HCT116 (cell line): ENCODE measurements at regions not wholly inside any gene's neighbourhood (a gene's known extent, or its start where the extent isn't known, plus 50 kb on each side); places are given as distances from the start of the nearest gene placed in this dataset.

Experiments
- ATAC-seq: fragments of 200-7000 bp; cut with Tn5 transposase; 2 replicates; pipeline ENCODE4 v1.9.1; 2020; ENCODE audit warnings: mild to moderate bottlenecking, moderate library complexity
- BruUV-seq: library from RNA; stranded (reverse); fragments of 400-500 nt; replicated peaks from 2 replicates; lab custom pipeline; 2021; lab: Mats Ljungman, UMichigan
- CTCF ChIA-PET: fragments of 300-600 bp; sonication (Branson Sonifier 250); formaldehyde crosslinking; loops from one replicate; lab custom pipeline; 2021; ENCODE audit warnings: antibody characterized with exemption; lab: Charles Lee
- POLR2A ChIA-PET: fragments of 300-600, 350-600 bp; sonication (Branson Sonifier 250); formaldehyde crosslinking; loops from one replicate; lab custom pipeline; 2021; ENCODE audit warnings: antibody characterized with exemption; lab: Charles Lee
- RAD21 ChIA-PET, 2 experiments: fragments of 300-600 bp; sonication (Branson Sonifier 250); formaldehyde crosslinking; loops; one replicate each; lab custom pipeline; 2023; ENCODE audit warnings: low total read pairs in 2 of 2; ENCODE audit not compliant: uncharacterized antibody in 2 of 2, unreplicated experiment in 2 of 2, low non-redundant PET in 1 of 2; lab: Charles Lee
- DNase-seq: peaks from one replicate; pipeline ENCODE4 v3.0.0-alpha.2; 2010; ENCODE audit warnings: low read depth, low spot score
- H2AFZ ChIP-seq: fragments of 200-600 bp; shearing (Covaris generic), sonication (generic); 2 replicates; pipeline ENCODE4 v1.6.1; 2017; ENCODE audit warnings: low read depth, mixed run types, mixed read lengths, antibody characterized with exemption, low read length; ENCODE audit not compliant: poor library complexity, severe bottlenecking
- H3K27ac ChIP-seq: 2 replicates; pipeline ENCODE4 v1.5.1; 2012; ENCODE audit warnings: low read depth, low read length
- H3K27me3 ChIP-seq: fragments of 200-600 bp; sonication (generic); 2 replicates; pipeline ENCODE4 v1.6.1; 2016; ENCODE audit warnings: mixed run types, low read length, mixed read lengths; ENCODE audit not compliant: insufficient read depth
- H3K36me3 ChIP-seq, 2 experiments: fragments of 200-500 bp in 1 of 2; fragments of 200-600 bp in 1 of 2; sonication (Bioruptor generic) in 1 of 2; sonication (generic) in 1 of 2; 2 replicates each; pipeline versions ENCODE4 v1.5.1 to v1.6.1; 2014 to 2016; ENCODE audit warnings: low read length in 2 of 2, inconsistent platforms in 1 of 2, mixed read lengths in 1 of 2, mixed run types in 1 of 2; ENCODE audit not compliant: insufficient read depth in 2 of 2, control insufficient read depth in 1 of 2
- H3K4me1 ChIP-seq, 2 experiments: fragments of 200-600 bp in 1 of 2; sonication (generic) in 1 of 2; 2 replicates each; pipeline versions ENCODE4 v1.5.1 to v1.6.1; 2012 to 2017; ENCODE audit warnings: low read length in 2 of 2, inconsistent platforms in 1 of 2, mild to moderate bottlenecking in 1 of 2, mixed read lengths in 1 of 2, mixed run types in 1 of 2, moderate library complexity in 1 of 2; ENCODE audit not compliant: insufficient read depth in 2 of 2, control insufficient read depth in 1 of 2
- H3K4me2 ChIP-seq: fragments of 200-600 bp; sonication (generic); 2 replicates; pipeline ENCODE4 v1.6.1; 2017; ENCODE audit warnings: mixed run types, low read length, mixed read lengths
- H3K4me3 ChIP-seq, 2 experiments: fragments of 200-600 bp in 1 of 2; sonication (generic) in 1 of 2; replicated peaks in 1 of 2; 2 replicates each; pipeline ENCODE4 v1.5.1; 2011 to 2016; ENCODE audit warnings: low read length in 2 of 2, control low read depth in 1 of 2, low read depth in 1 of 2, mild to moderate bottlenecking in 1 of 2, mixed read lengths in 1 of 2, mixed run types in 1 of 2
- H3K79me2 ChIP-seq: fragments of 200-600 bp; sonication (generic); 2 replicates; pipeline ENCODE4 v1.6.1; 2017; ENCODE audit warnings: mild to moderate bottlenecking, mixed run types, low read length, moderate library complexity, mixed read lengths; ENCODE audit not compliant: insufficient read depth
- H3K9ac ChIP-seq: fragments of 200-600 bp; sonication (generic); 2 replicates; pipeline ENCODE4 v1.6.1; 2016; ENCODE audit warnings: low read length, mixed read lengths
- H3K9me2 ChIP-seq: fragments of 200-600 bp; sonication (generic), shearing (Covaris generic); 2 replicates; pipeline ENCODE4 v1.6.1; 2017; ENCODE audit warnings: mixed run types, mild to moderate bottlenecking, moderate library complexity; ENCODE audit not compliant: insufficient read depth
- H3K9me3 ChIP-seq, 2 experiments: fragments of 200-500 bp in 1 of 2; fragments of 200-600 bp in 1 of 2; sonication (Bioruptor generic) in 1 of 2; sonication (generic) in 1 of 2; 2 replicates each; pipeline ENCODE4 v1.6.1; 2014 to 2017; ENCODE audit warnings: low read length in 2 of 2, mixed read lengths in 2 of 2, inconsistent platforms in 1 of 2, low read depth in 1 of 2, mild to moderate bottlenecking in 1 of 2, mixed run types in 1 of 2, moderate library complexity in 1 of 2; ENCODE audit not compliant: control insufficient read depth in 1 of 2, insufficient read depth in 1 of 2
- H4K20me1 ChIP-seq: fragments of 200-600 bp; sonication (generic), shearing (Covaris generic); 2 replicates; pipeline ENCODE4 v1.6.1; 2017; ENCODE audit warnings: mixed run types, mild to moderate bottlenecking, moderate library complexity; ENCODE audit not compliant: insufficient read depth
- ATF3 ChIP-seq: IDR thresholded peaks from 2 replicates; pipeline ENCODE4 v1.6.1; 2012
- CEBPB ChIP-seq: IDR thresholded peaks from 2 replicates; pipeline ENCODE4 v1.6.1; 2012; ENCODE audit warnings: low read depth
- EGR1 ChIP-seq: IDR thresholded peaks from 2 replicates; pipeline ENCODE4 v1.6.1; 2012; ENCODE audit warnings: low read depth
- EZH2 ChIP-seq: fragments of 200-600 bp; sonication (generic); IDR thresholded peaks from 2 replicates; pipeline ENCODE4 v1.6.1; 2017; ENCODE audit warnings: antibody characterized with exemption, mixed run types
- EZH2phosphoT487 ChIP-seq: fragments of 200-600 bp; IDR thresholded peaks from 2 replicates; pipeline ENCODE4 v1.6.1; 2018; ENCODE audit warnings: antibody characterized with exemption, borderline replicate concordance
- FOSL1 ChIP-seq: IDR thresholded peaks from 2 replicates; pipeline ENCODE4 v1.6.1; 2012; ENCODE audit warnings: low read depth
- JUND ChIP-seq: IDR thresholded peaks from 2 replicates; pipeline ENCODE4 v1.6.1; 2012
- POLR2A ChIP-seq: IDR thresholded peaks from 2 replicates; pipeline ENCODE4 v1.7.0; 2011; ENCODE audit warnings: borderline replicate concordance; ENCODE audit not compliant: insufficient read depth, insufficient read length; ENCODE audit errors: extremely low read depth
- SP1 ChIP-seq: IDR thresholded peaks from 2 replicates; pipeline ENCODE4 v1.6.1; 2012; ENCODE audit warnings: low read depth
- SRF ChIP-seq: IDR thresholded peaks from 2 replicates; pipeline ENCODE4 v1.6.1; 2012; ENCODE audit warnings: low read depth
- TCF7L2 ChIP-seq: IDR thresholded peaks from 2 replicates; pipeline ENCODE4 v1.7.0; 2011; ENCODE audit warnings: borderline replicate concordance, inconsistent platforms; ENCODE audit not compliant: insufficient read depth, insufficient read length; ENCODE audit errors: extremely low read depth
- ZBTB33 ChIP-seq: IDR thresholded peaks from 2 replicates; pipeline ENCODE4 v1.6.1; 2011; ENCODE audit warnings: mild to moderate bottlenecking, low read length, moderate library complexity; ENCODE audit not compliant: insufficient replicate concordance; ENCODE audit errors: extremely low read depth
- ZFX ChIP-seq: fragments of 450-650 bp; IDR thresholded peaks from 2 replicates; pipeline ENCODE4 v1.6.1; 2017
- intact Hi-C: fragments of 100-400 bp; cut with micrococcal nuclease; formaldehyde crosslinking; loops from 2 replicates; pipeline ENCODE4 v1.10.0; 2022

GRCh38 chr3:147866561-147866960, 457.4 kb downstream of the ZIC1 start:
- intact Hi-C loops: no loop called here
- Histone ChIP-seq H3K9ac (no peak overlapping the region), H4K20me1 (no peaks in the 10 kb centered on the region), H3K9me2 (no peaks in the 10 kb centered on the region), H3K27ac (no peak overlapping the region), H3K27me3 (no peaks in the 10 kb centered on the region), H3K79me2 (no peaks in the 10 kb centered on the region), H3K4me1 (no peaks in the 10 kb centered on the region), H2AFZ (no peak overlapping the region), H3K4me2 (no peak overlapping the region), H3K9me3 (peaks cover 0 to 6% of the 10 kb centered on the region in 2 experiments; a peak in 1 of 4 replicates), H3K36me3 (no peaks in the 10 kb centered on the region), H3K4me3 (no peak overlapping the region)
- TF ChIP-seq ATF3: no peak
- ChIA-PET RAD21 (no interaction called here), POLR2A (no interaction called here), CTCF (no interaction called here)
- BruUV-seq: no TSS peak
- DNase-seq (no peak), ATAC-seq (no peak)

GRCh38 chr3:147872568-147872967, 463.4 kb downstream of the ZIC1 start:
- no peaks in the 10 kb centered on the region for H4K20me1 ChIP-seq
- H3K4me3 ChIP-seq: no peak overlapping the region
- H2AFZ ChIP-seq: no peak overlapping the region
- no peak overlapping the region for H3K9ac ChIP-seq
- no peak for DNase-seq
- RAD21 ChIA-PET: no interaction called here
- TF ChIP-seq FOSL1: no peak
- H3K36me3 ChIP-seq: no peaks in the 10 kb centered on the region
- BruUV-seq: no TSS peak
- no peaks in the 10 kb centered on the region for H3K79me2 ChIP-seq
- no peaks in the 10 kb centered on the region for H3K9me3 ChIP-seq
- POLR2A ChIA-PET: no interaction called here
- H3K27ac ChIP-seq: no peak overlapping the region
- H3K9me2 ChIP-seq: no peaks in the 10 kb centered on the region
- no peak for ATAC-seq
- no peaks in the 10 kb centered on the region for H3K27me3 ChIP-seq
- no peaks in the 10 kb centered on the region for H3K4me1 ChIP-seq
- CTCF ChIA-PET: no interaction called here
- intact Hi-C loops: no loop called here
- H3K4me2 ChIP-seq: no peak overlapping the region

- ATAC-seq (no peak), DNase-seq (no peak)
- H3K27ac ChIP-seq: no peak overlapping the region
- no peaks in the 10 kb centered on the region for H3K79me2 ChIP-seq
- TF ChIP-seq ZFX (no peak), TCF7L2 (no peak), SRF (no peak), FOSL1 (no peak), EZH2 (no peak), JUND (no peak), ZBTB33 (no peak), EGR1 (no peak), CEBPB (no peak), POLR2A (no peak), EZH2phosphoT487 (no peak), SP1 (no peak)
- no peak overlapping the region for H3K4me3 ChIP-seq
- intact Hi-C loops: no loop called here
- no peak overlapping the region for H3K9ac ChIP-seq
- ChIA-PET RAD21 (no interaction called here), POLR2A (no interaction called here), CTCF (no interaction called here)
- H3K4me1 ChIP-seq: no peaks in the 10 kb centered on the region
- H3K36me3 ChIP-seq: no peaks in the 10 kb centered on the region
- no peaks in the 10 kb centered on the region for H4K20me1 ChIP-seq
- no peaks in the 10 kb centered on the region for H3K9me2 ChIP-seq
- H3K4me2 ChIP-seq: no peak overlapping the region
- H3K9me3 ChIP-seq: no peaks in the 10 kb centered on the region; a peak in 1 of 4 replicates
- no peaks in the 10 kb centered on the region for H3K27me3 ChIP-seq
- H2AFZ ChIP-seq: no peak overlapping the region
- BruUV-seq: no TSS peak
Measured at GRCh38 chr3:147875498-147875897, 466.3 kb downstream of the ZIC1 start.
